Jurkat, Clone E6-1 (cell line): ENCODE measurements at regions not wholly inside any gene's neighbourhood (a gene's known extent, or its start where the extent isn't known, plus 50 kb on each side); places are given as distances from the start of the nearest gene placed in this dataset.
"Not testable (repeated sequence)": the region's sequence is repeated elsewhere in the genome, so short reads cannot be mapped to it uniquely, and the experiment has no call there.

Experiments
- DNase-seq: peaks from one replicate; pipeline ENCODE4 v3.0.0-alpha.2; 2011; ENCODE audit warnings: low read depth, low spot score
- H3K4me3 ChIP-seq: 2 replicates; pipeline ENCODE4 v1.5.1; 2011; ENCODE audit warnings: mild to moderate bottlenecking, low read length, control low read depth, moderate library complexity

GRCh38 chr2:17460371-17461086 is 57.7 kb downstream of the RAD51AP2 start:
- no peak for DNase-seq
- no peak overlapping the region for H3K4me3 ChIP-seq

- no peak for DNase-seq
Measured at GRCh38 chr2:17455343-17455742, 62.9 kb downstream of the RAD51AP2 start.

GRCh38 chr2:17446191-17446590 is 72.0 kb downstream of the RAD51AP2 start:
- DNase-seq, H3K4me3 ChIP-seq: not testable (repeated sequence)

More at GRCh38 chr2:17455343-17455742, 62.9 kb downstream of the RAD51AP2 start:
- H3K4me3 ChIP-seq: no peak overlapping the region

- no peak overlapping the region for H3K4me3 ChIP-seq
- DNase-seq: no peak
Measured at GRCh38 chr2:17445744-17446143, 72.5 kb downstream of the RAD51AP2 start.

- H3K4me3 ChIP-seq: no peak overlapping the region
- no peak for DNase-seq
Measured at GRCh38 chr2:17442334-17442733, 75.9 kb downstream of the RAD51AP2 start.

GRCh38 chr2:17441790-17442189 is 76.5 kb downstream of the RAD51AP2 start:
- H3K4me3 ChIP-seq: no peak overlapping the region
- no peak for DNase-seq

- no peak overlapping the region for H3K4me3 ChIP-seq
- DNase-seq: no peak
Measured at GRCh38 chr2:17441055-17441771, 77.0 kb downstream of the RAD51AP2 start.

- no peak for DNase-seq
- no peak overlapping the region for H3K4me3 ChIP-seq
Measured at GRCh38 chr2:17430326-17430725, 87.9 kb downstream of the RAD51AP2 start.

GRCh38 chr2:17429130-17429529 is 89.1 kb downstream of the RAD51AP2 start:
- DNase-seq: no peak
- H3K4me3 ChIP-seq: no peak overlapping the region

- DNase-seq: no peak
- H3K4me3 ChIP-seq: no peak overlapping the region
Measured at GRCh38 chr2:17427401-17427800, 90.8 kb downstream of the RAD51AP2 start.

GRCh38 chr2:17426743-17427142 is 91.5 kb downstream of the RAD51AP2 start:
- H3K4me3 ChIP-seq: no peak overlapping the region
- DNase-seq: no peak

GRCh38 chr2:17422061-17422460 is 96.2 kb downstream of the RAD51AP2 start:
- DNase-seq: no peak
- H3K4me3 ChIP-seq: no peak overlapping the region

GRCh38 chr2:17416884-17417391 is 101.3 kb downstream of the RAD51AP2 start:
- no peak for DNase-seq
- no peak overlapping the region for H3K4me3 ChIP-seq

- no peak overlapping the region for H3K4me3 ChIP-seq
- DNase-seq: no peak
Measured at GRCh38 chr2:17413036-17413435, 105.2 kb downstream of the RAD51AP2 start.

- H3K4me3 ChIP-seq: no peak overlapping the region
- DNase-seq: no peak
Measured at GRCh38 chr2:17401096-17401495, 117.1 kb downstream of the RAD51AP2 start.

GRCh38 chr2:17398770-17399169 is 119.5 kb downstream of the RAD51AP2 start:
- H3K4me3 ChIP-seq: no peak overlapping the region
- DNase-seq: no peak

GRCh38 chr2:17388798-17389197 is 129.4 kb downstream of the RAD51AP2 start:
- H3K4me3 ChIP-seq: no peak overlapping the region
- DNase-seq: no peak

- no peak overlapping the region for H3K4me3 ChIP-seq
Measured at GRCh38 chr2:17387591-17387990, 130.6 kb downstream of the RAD51AP2 start.

GRCh38 chr2:17386771-17387170 is 131.5 kb downstream of the RAD51AP2 start:
- H3K4me3 ChIP-seq: no peak overlapping the region
- no peak for DNase-seq

More at GRCh38 chr2:17387591-17387990, 130.6 kb downstream of the RAD51AP2 start:
- no peak for DNase-seq

- H3K4me3 ChIP-seq: no peak overlapping the region
- no peak for DNase-seq
Measured at GRCh38 chr2:17380003-17380402, 138.2 kb downstream of the RAD51AP2 start.
